Neural cell (in vitro differentiated cells): ENCODE measurements at regions not wholly inside any gene's neighbourhood (a gene's known extent, or its start where the extent isn't known, plus 50 kb on each side); places are given as distances from the start of the nearest gene placed in this dataset.

ENCODE experiments used
- EZH2 ChIP-seq: fragments of 200-600, 300-800 bp; shearing (Covaris generic), sonication (generic); IDR thresholded peaks from 2 replicates; pipeline ENCODE4 v1.6.1; 2014; ENCODE audit warnings: antibody characterized with exemption, low read length, borderline replicate concordance, mild to moderate bottlenecking; ENCODE audit not compliant: insufficient read depth, poor library complexity, severe bottlenecking
- MXI1 ChIP-seq: fragments of 450-650 bp; conservative IDR thresholded peaks from 2 replicates; pipeline ENCODE4 v1.6.1; 2014; ENCODE audit warnings: antibody characterized with exemption, mild to moderate bottlenecking; ENCODE audit not compliant: poor library complexity, severe bottlenecking
- POLR2AphosphoS5 ChIP-seq: IDR thresholded peaks from 2 replicates; pipeline ENCODE4 v1.6.1; 2012
- RAD21 ChIP-seq: fragments of 450-650 bp; conservative IDR thresholded peaks from 2 replicates; pipeline ENCODE4 v1.6.1; 2014; ENCODE audit warnings: antibody characterized with exemption, mild to moderate bottlenecking, moderate library complexity
- SMC3 ChIP-seq: fragments of 450-650 bp; conservative IDR thresholded peaks from 2 replicates; pipeline ENCODE4 v1.6.1; 2014; ENCODE audit warnings: antibody characterized with exemption, mild to moderate bottlenecking, moderate library complexity; ENCODE audit not compliant: poor library complexity
- TF ChIP-seq, protein P1 (sequence below): fragments of 450-650 bp; IDR thresholded peaks from 2 replicates; pipeline ENCODE4 v1.5.1; 2014; ENCODE audit warnings: antibody characterized with exemption, mild to moderate bottlenecking, moderate library complexity; ENCODE audit not compliant: poor library complexity, severe bottlenecking
- TF ChIP-seq, protein P2 (sequence below): IDR thresholded peaks from 2 replicates; pipeline ENCODE4 v1.6.1; 2012; ENCODE audit warnings: borderline replicate concordance

DNA sequence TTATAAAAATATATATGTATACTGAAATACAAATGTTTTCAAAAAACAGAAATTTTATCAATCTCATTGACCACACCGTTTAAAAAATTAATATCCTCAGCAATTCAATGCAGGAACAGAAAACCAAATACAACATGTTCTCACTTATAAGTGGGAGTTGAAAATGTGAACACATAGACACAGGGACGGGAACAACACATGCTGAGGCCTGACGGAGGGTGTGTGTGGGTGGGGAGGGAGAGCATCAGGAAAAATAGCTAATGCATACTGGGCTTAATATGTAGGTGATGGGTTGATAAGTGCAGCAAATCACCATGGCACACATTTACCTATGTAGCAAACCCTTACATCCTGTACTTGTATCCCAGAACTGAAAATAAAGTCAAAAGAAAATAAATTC is 409.5 kb downstream of the MLLT3 start:
- TF ChIP-seq MXI1 (no peak), EZH2 (no peak), RAD21 (no peak), POLR2AphosphoS5 (no peak), SMC3 (no peak)
- TF ChIP-seq, protein P1, sequence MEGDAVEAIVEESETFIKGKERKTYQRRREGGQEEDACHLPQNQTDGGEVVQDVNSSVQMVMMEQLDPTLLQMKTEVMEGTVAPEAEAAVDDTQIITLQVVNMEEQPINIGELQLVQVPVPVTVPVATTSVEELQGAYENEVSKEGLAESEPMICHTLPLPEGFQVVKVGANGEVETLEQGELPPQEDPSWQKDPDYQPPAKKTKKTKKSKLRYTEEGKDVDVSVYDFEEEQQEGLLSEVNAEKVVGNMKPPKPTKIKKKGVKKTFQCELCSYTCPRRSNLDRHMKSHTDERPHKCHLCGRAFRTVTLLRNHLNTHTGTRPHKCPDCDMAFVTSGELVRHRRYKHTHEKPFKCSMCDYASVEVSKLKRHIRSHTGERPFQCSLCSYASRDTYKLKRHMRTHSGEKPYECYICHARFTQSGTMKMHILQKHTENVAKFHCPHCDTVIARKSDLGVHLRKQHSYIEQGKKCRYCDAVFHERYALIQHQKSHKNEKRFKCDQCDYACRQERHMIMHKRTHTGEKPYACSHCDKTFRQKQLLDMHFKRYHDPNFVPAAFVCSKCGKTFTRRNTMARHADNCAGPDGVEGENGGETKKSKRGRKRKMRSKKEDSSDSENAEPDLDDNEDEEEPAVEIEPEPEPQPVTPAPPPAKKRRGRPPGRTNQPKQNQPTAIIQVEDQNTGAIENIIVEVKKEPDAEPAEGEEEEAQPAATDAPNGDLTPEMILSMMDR, result no peak
- TF ChIP-seq, protein P2, sequence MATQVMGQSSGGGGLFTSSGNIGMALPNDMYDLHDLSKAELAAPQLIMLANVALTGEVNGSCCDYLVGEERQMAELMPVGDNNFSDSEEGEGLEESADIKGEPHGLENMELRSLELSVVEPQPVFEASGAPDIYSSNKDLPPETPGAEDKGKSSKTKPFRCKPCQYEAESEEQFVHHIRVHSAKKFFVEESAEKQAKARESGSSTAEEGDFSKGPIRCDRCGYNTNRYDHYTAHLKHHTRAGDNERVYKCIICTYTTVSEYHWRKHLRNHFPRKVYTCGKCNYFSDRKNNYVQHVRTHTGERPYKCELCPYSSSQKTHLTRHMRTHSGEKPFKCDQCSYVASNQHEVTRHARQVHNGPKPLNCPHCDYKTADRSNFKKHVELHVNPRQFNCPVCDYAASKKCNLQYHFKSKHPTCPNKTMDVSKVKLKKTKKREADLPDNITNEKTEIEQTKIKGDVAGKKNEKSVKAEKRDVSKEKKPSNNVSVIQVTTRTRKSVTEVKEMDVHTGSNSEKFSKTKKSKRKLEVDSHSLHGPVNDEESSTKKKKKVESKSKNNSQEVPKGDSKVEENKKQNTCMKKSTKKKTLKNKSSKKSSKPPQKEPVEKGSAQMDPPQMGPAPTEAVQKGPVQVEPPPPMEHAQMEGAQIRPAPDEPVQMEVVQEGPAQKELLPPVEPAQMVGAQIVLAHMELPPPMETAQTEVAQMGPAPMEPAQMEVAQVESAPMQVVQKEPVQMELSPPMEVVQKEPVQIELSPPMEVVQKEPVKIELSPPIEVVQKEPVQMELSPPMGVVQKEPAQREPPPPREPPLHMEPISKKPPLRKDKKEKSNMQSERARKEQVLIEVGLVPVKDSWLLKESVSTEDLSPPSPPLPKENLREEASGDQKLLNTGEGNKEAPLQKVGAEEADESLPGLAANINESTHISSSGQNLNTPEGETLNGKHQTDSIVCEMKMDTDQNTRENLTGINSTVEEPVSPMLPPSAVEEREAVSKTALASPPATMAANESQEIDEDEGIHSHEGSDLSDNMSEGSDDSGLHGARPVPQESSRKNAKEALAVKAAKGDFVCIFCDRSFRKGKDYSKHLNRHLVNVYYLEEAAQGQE, result no peak
